ENCODE measurements at regions not wholly inside any gene's neighbourhood (a gene's known extent, or its start where the extent isn't known, plus 50 kb on each side); places are given as distances from the start of the nearest gene placed in this dataset.

DNA sequence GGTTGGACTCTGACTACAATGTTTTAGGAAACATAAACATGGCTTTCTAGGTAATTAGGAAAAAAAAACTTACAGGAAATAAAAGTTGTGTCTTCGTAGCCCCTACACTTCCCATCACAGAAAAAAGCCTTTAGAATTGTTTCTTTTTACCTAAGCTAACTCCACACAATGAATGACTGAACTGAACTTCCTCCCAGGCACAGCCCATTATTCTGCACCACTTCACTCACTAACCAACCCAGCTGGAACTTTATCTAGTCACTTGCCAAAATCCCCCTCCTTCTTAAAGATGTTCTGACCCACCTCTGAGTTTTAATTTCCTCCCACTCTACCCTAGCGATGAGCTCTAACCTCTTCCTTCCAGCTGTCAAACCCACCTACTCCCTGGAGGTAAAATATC, 91.7 kb upstream of the MEOX2 start:
- H3K9me3 ChIP-seq (ENCODE audit: control insufficient read depth, insufficient read depth, low read depth, low read length) = no peaks in the 10 kb centered on the region
- no peaks in the 10 kb centered on the region for H4K20me1 ChIP-seq (ENCODE audit: control insufficient read depth, extremely low read depth, insufficient read depth, low read length)
- no peaks in the 10 kb centered on the region for H3K4me1 ChIP-seq (ENCODE audit: control insufficient read depth, extremely low read depth, insufficient read depth, low read length)
- no peaks in the 10 kb centered on the region for H3K79me2 ChIP-seq (ENCODE audit: control insufficient read depth, insufficient read depth, low read length)
- no peak overlapping the region for H3K9ac ChIP-seq (ENCODE audit: insufficient read depth, low read length)
- H2AFZ ChIP-seq (ENCODE audit: low read length) = no peak overlapping the region
- TF ChIP-seq, protein P1, sequence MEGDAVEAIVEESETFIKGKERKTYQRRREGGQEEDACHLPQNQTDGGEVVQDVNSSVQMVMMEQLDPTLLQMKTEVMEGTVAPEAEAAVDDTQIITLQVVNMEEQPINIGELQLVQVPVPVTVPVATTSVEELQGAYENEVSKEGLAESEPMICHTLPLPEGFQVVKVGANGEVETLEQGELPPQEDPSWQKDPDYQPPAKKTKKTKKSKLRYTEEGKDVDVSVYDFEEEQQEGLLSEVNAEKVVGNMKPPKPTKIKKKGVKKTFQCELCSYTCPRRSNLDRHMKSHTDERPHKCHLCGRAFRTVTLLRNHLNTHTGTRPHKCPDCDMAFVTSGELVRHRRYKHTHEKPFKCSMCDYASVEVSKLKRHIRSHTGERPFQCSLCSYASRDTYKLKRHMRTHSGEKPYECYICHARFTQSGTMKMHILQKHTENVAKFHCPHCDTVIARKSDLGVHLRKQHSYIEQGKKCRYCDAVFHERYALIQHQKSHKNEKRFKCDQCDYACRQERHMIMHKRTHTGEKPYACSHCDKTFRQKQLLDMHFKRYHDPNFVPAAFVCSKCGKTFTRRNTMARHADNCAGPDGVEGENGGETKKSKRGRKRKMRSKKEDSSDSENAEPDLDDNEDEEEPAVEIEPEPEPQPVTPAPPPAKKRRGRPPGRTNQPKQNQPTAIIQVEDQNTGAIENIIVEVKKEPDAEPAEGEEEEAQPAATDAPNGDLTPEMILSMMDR (conservative IDR thresholded peaks at IDR 0.05 in 1 of 2, IDR thresholded peaks at IDR 0.05 in 1 of 2; ENCODE audit: low read depth in 1 of 2, low read length in 2 of 2) = no peak
- no peak for TF ChIP-seq EZH2 (IDR thresholded peaks at IDR 0.05; ENCODE audit: low read length, missing control alignments)
- H3K27ac ChIP-seq (ENCODE audit: insufficient read depth, low read length) = no peak overlapping the region
- H3K36me3 ChIP-seq (ENCODE audit: control insufficient read depth, insufficient read depth, low read length) = no peaks in the 10 kb centered on the region
- no peak for DNase-seq (ENCODE audit: low read depth in 2 of 2)
- H3K27me3 ChIP-seq (ENCODE audit: control insufficient read depth, insufficient read depth, low read length) = no peaks in the 10 kb centered on the region
- no peak overlapping the region for H3K4me2 ChIP-seq (ENCODE audit: extremely low read depth, insufficient read depth, low read length)
- no peak overlapping the region for H3K4me3 ChIP-seq (replicated peaks in 1 of 4; ENCODE audit: control extremely low read depth in 1 of 4, insufficient read depth in 1 of 4, low read depth in 3 of 4, low read length in 4 of 4)

DNA sequence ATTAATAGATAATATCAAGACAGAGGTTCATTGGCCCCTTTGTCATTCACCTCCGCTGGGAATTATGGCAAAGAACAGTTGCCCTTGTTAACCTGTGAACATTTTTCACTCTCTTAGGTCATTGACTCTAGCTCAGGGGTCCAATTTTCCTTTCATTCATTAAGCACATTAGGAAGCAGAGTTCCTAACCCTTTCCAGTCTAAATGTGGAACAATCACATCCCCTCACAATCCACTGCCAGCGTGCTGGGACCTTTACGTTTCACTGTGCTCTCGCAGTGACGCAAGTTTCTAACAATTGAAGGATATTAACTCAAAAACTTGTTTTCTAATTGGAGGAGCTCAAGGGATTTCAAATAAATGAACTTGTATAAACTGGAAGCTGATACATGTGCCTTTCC, 79.3 kb upstream of the MEOX2 start:
- Histone ChIP-seq H3K79me2 (ENCODE audit: control insufficient read depth, insufficient read depth, low read length) (no peaks in the 10 kb centered on the region), H3K4me1 (ENCODE audit: control insufficient read depth, extremely low read depth, insufficient read depth, low read length) (no peaks in the 10 kb centered on the region), H3K4me3 (replicated peaks in 1 of 4; ENCODE audit: control extremely low read depth in 1 of 4, insufficient read depth in 1 of 4, low read depth in 3 of 4, low read length in 4 of 4) (no peak overlapping the region), H3K27ac (ENCODE audit: insufficient read depth, low read length) (no peak overlapping the region), H3K36me3 (ENCODE audit: control insufficient read depth, insufficient read depth, low read length) (no peaks in the 10 kb centered on the region), H2AFZ (ENCODE audit: low read length) (no peak overlapping the region), H3K9me3 (ENCODE audit: control insufficient read depth, insufficient read depth, low read depth, low read length) (no peaks in the 10 kb centered on the region), H3K27me3 (ENCODE audit: control insufficient read depth, insufficient read depth, low read length) (no peaks in the 10 kb centered on the region), H3K4me2 (ENCODE audit: extremely low read depth, insufficient read depth, low read length) (no peak overlapping the region), H4K20me1 (ENCODE audit: control insufficient read depth, extremely low read depth, insufficient read depth, low read length) (no peaks in the 10 kb centered on the region), H3K9ac (ENCODE audit: insufficient read depth, low read length) (no peak overlapping the region)
- no peak for DNase-seq (ENCODE audit: low read depth in 2 of 2)
- no peak for TF ChIP-seq EZH2 (IDR thresholded peaks at IDR 0.05; ENCODE audit: low read length, missing control alignments)
- TF ChIP-seq, protein P1 (conservative IDR thresholded peaks at IDR 0.05 in 1 of 2, IDR thresholded peaks at IDR 0.05 in 1 of 2; ENCODE audit: low read depth in 1 of 2, low read length in 2 of 2) = no peak

DNA sequence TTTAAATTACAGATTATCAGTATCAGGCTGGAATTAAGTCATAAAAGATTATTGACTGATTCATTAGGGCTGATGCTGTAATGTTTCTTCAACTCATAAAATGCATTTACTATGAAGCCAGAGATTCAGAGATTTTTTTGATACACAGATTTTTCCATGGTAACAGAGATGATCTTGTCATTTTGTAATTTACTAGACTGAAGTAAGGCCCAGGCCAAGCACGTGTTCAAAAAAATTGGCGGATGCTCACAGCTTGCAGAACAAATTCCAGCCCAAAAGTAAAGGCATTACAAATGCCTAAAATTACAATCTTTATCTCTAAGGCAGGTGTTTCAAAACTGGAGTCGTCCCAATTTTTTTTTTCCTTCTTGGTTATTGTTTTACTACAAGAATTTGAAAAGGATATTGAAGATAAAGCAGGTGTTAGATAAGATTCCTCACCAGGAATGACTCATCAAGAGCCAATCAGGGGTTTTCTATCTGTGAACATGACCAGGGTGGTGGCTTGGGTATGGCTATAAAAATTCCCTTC, 78.4 kb upstream of the MEOX2 start:
- Histone ChIP-seq H2AFZ (ENCODE audit: low read length) (no peak overlapping the region), H4K20me1 (ENCODE audit: control insufficient read depth, extremely low read depth, insufficient read depth, low read length) (no peaks in the 10 kb centered on the region), H3K9me3 (ENCODE audit: control insufficient read depth, insufficient read depth, low read depth, low read length) (no peaks in the 10 kb centered on the region), H3K9ac (ENCODE audit: insufficient read depth, low read length) (no peak overlapping the region), H3K27ac (ENCODE audit: insufficient read depth, low read length) (no peak overlapping the region), H3K4me2 (ENCODE audit: extremely low read depth, insufficient read depth, low read length) (no peak overlapping the region), H3K36me3 (ENCODE audit: control insufficient read depth, insufficient read depth, low read length) (no peaks in the 10 kb centered on the region), H3K4me1 (ENCODE audit: control insufficient read depth, extremely low read depth, insufficient read depth, low read length) (no peaks in the 10 kb centered on the region), H3K79me2 (ENCODE audit: control insufficient read depth, insufficient read depth, low read length) (no peaks in the 10 kb centered on the region), H3K4me3 (replicated peaks in 1 of 4; ENCODE audit: control extremely low read depth in 1 of 4, insufficient read depth in 1 of 4, low read depth in 3 of 4, low read length in 4 of 4) (no peak overlapping the region), H3K27me3 (ENCODE audit: control insufficient read depth, insufficient read depth, low read length) (no peaks in the 10 kb centered on the region)
- TF ChIP-seq, protein P1 (conservative IDR thresholded peaks at IDR 0.05 in 1 of 2, IDR thresholded peaks at IDR 0.05 in 1 of 2; ENCODE audit: low read depth in 1 of 2, low read length in 2 of 2) = no peak
- no peak for TF ChIP-seq EZH2 (IDR thresholded peaks at IDR 0.05; ENCODE audit: low read length, missing control alignments)
- DNase-seq (ENCODE audit: low read depth in 2 of 2) = no peak
